ENCODE measurements at regions not wholly inside any gene's neighbourhood (a gene's known extent, or its start where the extent isn't known, plus 50 kb on each side); places are given as distances from the start of the nearest gene placed in this dataset.

DNA sequence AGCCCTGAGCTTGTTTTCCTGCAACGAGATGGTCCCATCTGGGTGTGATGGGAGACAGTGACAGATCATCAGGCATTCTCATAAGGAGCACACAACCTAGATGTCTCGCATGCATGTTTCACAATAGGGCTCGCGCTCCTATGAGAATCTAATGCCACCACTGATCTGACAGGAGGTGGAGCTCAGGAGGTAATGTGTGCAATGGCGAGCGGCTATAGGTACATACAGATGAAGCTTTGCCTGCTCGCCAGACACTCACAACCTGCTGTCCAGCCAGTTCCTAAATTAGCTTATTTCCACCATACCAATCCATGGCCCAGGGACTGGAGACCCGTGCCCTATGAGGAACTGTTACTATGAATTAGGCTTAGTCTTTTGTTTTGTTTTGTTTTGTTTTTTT lies 55.3 kb upstream of the SLC30A5 start:
- TF ChIP-seq, protein P1, sequence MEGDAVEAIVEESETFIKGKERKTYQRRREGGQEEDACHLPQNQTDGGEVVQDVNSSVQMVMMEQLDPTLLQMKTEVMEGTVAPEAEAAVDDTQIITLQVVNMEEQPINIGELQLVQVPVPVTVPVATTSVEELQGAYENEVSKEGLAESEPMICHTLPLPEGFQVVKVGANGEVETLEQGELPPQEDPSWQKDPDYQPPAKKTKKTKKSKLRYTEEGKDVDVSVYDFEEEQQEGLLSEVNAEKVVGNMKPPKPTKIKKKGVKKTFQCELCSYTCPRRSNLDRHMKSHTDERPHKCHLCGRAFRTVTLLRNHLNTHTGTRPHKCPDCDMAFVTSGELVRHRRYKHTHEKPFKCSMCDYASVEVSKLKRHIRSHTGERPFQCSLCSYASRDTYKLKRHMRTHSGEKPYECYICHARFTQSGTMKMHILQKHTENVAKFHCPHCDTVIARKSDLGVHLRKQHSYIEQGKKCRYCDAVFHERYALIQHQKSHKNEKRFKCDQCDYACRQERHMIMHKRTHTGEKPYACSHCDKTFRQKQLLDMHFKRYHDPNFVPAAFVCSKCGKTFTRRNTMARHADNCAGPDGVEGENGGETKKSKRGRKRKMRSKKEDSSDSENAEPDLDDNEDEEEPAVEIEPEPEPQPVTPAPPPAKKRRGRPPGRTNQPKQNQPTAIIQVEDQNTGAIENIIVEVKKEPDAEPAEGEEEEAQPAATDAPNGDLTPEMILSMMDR (IDR thresholded peaks at IDR 0.05): no peak
- TF ChIP-seq POLR2A (IDR thresholded peaks at IDR 0.05): no peak

All from ovary (tissue), 3 donors.